GM12878 (cell line): ENCODE measurements at regions not wholly inside any gene's neighbourhood (a gene's known extent, or its start where the extent isn't known, plus 50 kb on each side); places are given as distances from the start of the nearest gene placed in this dataset.

Experiments used
- ATAC-seq: fragments of 200-7000 bp; cut with Tn5 transposase; 3 replicates; pipeline ENCODE4 v1.9.1; 2020; ENCODE audit warnings: mild to moderate bottlenecking, moderate library complexity
- BruUV-seq: library from RNA; stranded (reverse); fragments of 400-500 nt; replicated peaks from 2 replicates; lab custom pipeline; 2021; lab: Mats Ljungman, UMichigan
- CTCF ChIA-PET: fragments of 300-600 bp; sonication (Branson Sonifier 250); formaldehyde crosslinking; extraction: SDS; loops from one replicate; lab custom pipeline; 2021; ENCODE audit warnings: inconsistent platforms; lab: Yijun Ruan, JAX
- POLR2A ChIA-PET: fragments of 350-600 bp; formaldehyde crosslinking; extraction: SDS; loops from one replicate; lab custom pipeline; 2021; ENCODE audit warnings: inconsistent platforms; lab: Charles Lee
- RAD21 ChIA-PET: fragments of 300-600 bp; sonication (Branson Sonifier 250); formaldehyde crosslinking; loops from one replicate; lab custom pipeline; 2023; ENCODE audit warnings: antibody characterized with exemption; ENCODE audit not compliant: unreplicated experiment; lab: Charles Lee
- SMC1A ChIA-PET: fragments of 300-600 bp; sonication (Branson Sonifier 250); formaldehyde crosslinking; loops from one replicate; lab custom pipeline; 2023; ENCODE audit not compliant: unreplicated experiment, uncharacterized antibody; lab: Charles Lee
- DNase-seq: peaks from one replicate; pipeline ENCODE4 v3.0.0-alpha.2; 2011; ENCODE audit warnings: low read depth, low spot score
- FAIRE-seq: peaks from 3 replicates; lab custom pipeline; 2011; peaks lifted over from hg19 to GRCh38; lab: Jason Lieb, UNC
- H2AFZ ChIP-seq: 2 replicates; pipeline ENCODE4 v1.6.0; 2011; ENCODE audit warnings: low read depth, low read length, control low read depth; ENCODE audit not compliant: control insufficient read depth
- H3K27ac ChIP-seq: 2 replicates; pipeline ENCODE4 v1.5.1; 2011; ENCODE audit warnings: control low read depth; ENCODE audit not compliant: control insufficient read depth, insufficient read depth
- H3K27me3 ChIP-seq, 2 experiments: replicated peaks in 1 of 2; 2 replicates each; pipeline versions ENCODE4 v1.6.0 to v1.6.1; 2011; ENCODE audit warnings: low read length in 1 of 2; ENCODE audit not compliant: control insufficient read depth in 2 of 2, insufficient read depth in 2 of 2
- H3K36me3 ChIP-seq, 2 experiments: 2 replicates each; pipeline ENCODE4 v1.5.1; 2011; ENCODE audit warnings: low read length in 1 of 2; ENCODE audit not compliant: control insufficient read depth in 2 of 2, insufficient read depth in 2 of 2
- H3K4me1 ChIP-seq: 2 replicates; pipeline ENCODE4 v1.6.1; 2011; ENCODE audit warnings: mild to moderate bottlenecking, low read length, moderate library complexity, mixed read lengths; ENCODE audit not compliant: control insufficient read depth, insufficient read depth
- H3K4me2 ChIP-seq: 2 replicates; pipeline ENCODE4 v1.6.0; 2011; ENCODE audit warnings: control low read depth; ENCODE audit not compliant: control insufficient read depth, insufficient read depth
- H3K4me3 ChIP-seq: fragments of 200-600 bp; sonication (generic); 2 replicates; pipeline ENCODE4 v1.5.1; 2016
- H3K79me2 ChIP-seq: 2 replicates; pipeline ENCODE4 v1.6.0; 2011; ENCODE audit warnings: low read length; ENCODE audit not compliant: control insufficient read depth, insufficient read depth
- H3K9ac ChIP-seq: 2 replicates; pipeline ENCODE4 v1.8.0; 2011; ENCODE audit warnings: low read length, control low read depth, mixed read lengths; ENCODE audit not compliant: control insufficient read depth, insufficient read depth
- H3K9me3 ChIP-seq: replicated peaks from 3 replicates; pipeline ENCODE4 v1.5.1; 2011; ENCODE audit warnings: mild to moderate bottlenecking, low read length; ENCODE audit not compliant: control insufficient read depth, insufficient read depth
- H4K20me1 ChIP-seq: 2 replicates; pipeline ENCODE4 v1.6.0; 2011; ENCODE audit not compliant: control insufficient read depth, insufficient read depth
- CEBPB ChIP-seq, 2 experiments: fragments of 150-350 bp in 1 of 2; IDR thresholded peaks; 2 replicates each; pipeline ENCODE4 v1.6.1; 2012 to 2014; ENCODE audit warnings: low read depth in 2 of 2, low read length in 2 of 2, borderline replicate concordance in 1 of 2, inconsistent platforms in 1 of 2
- KAT2A ChIP-seq: conservative IDR thresholded peaks from 2 replicates; pipeline ENCODE4 v1.6.1; 2011; ENCODE audit warnings: low read depth, low read length; ENCODE audit not compliant: control insufficient read depth
- MEF2B ChIP-seq: fragments of 450-650 bp; IDR thresholded peaks from 2 replicates; pipeline ENCODE4 v1.6.1; 2018; ENCODE audit warnings: mild to moderate bottlenecking, moderate library complexity; ENCODE audit not compliant: partially characterized antibody, poor library complexity, severe bottlenecking
- MYB ChIP-seq: fragments of 150-350 bp; IDR thresholded peaks from 2 replicates; pipeline ENCODE4 v1.6.1; 2014; ENCODE audit warnings: mild to moderate bottlenecking, low read depth, low read length, borderline replicate concordance
- RELA ChIP-seq: fragments of 450-650 bp; IDR thresholded peaks from 2 replicates; pipeline ENCODE4 v1.8.0; 2014; ENCODE audit warnings: borderline replicate concordance; ENCODE audit not compliant: partially characterized antibody
- ZNF622 ChIP-seq: fragments of 450-650 bp; IDR thresholded peaks from 2 replicates; pipeline ENCODE4 v1.6.1; 2017; ENCODE audit warnings: mild to moderate bottlenecking, inconsistent platforms
- WGBS: methylation state at CpG from one replicate; pipeline ENCODE4 v1.1.6; 2016; ENCODE audit warnings: low lambda C conversion rate; ENCODE audit not compliant: insufficient replicate concordance, insufficient coverage; ENCODE audit errors: missing lambda C conversion rate; 5-methylcytosine and 5-hydroxymethylcytosine counted together
- in situ Hi-C: fragments of 300-500 bp; cut with MboI; formaldehyde crosslinking; loops from 9 replicates; pipeline ENCODE4 v1.14.3; 2018; ENCODE audit warnings: mixed read lengths
- intact Hi-C: fragments of 100-400 bp; cut with micrococcal nuclease; formaldehyde crosslinking; loops from one replicate; pipeline ENCODE4 v1.14.2; 2022; ENCODE audit not compliant: unreplicated experiment
- TF ChIP-seq, protein P1 (sequence below): fragments of 450-650 bp; IDR thresholded peaks from 2 replicates; pipeline ENCODE4 v1.6.1; 2017; ENCODE audit warnings: borderline replicate concordance
- TF ChIP-seq, protein P2 (sequence below): IDR thresholded peaks from 2 replicates; pipeline ENCODE4 v1.6.1; 2012; ENCODE audit warnings: low read depth, low read length, improper control_type of control experiment
- TF ChIP-seq, protein P3 (sequence below): fragments of 450-650 bp; conservative IDR thresholded peaks from 2 replicates; pipeline ENCODE4 v1.6.1; 2017; ENCODE audit warnings: mild to moderate bottlenecking, moderate library complexity
- TF ChIP-seq, protein P4 (sequence below): fragments of 450-650 bp; formaldehyde crosslinking; IDR thresholded peaks from 2 replicates; pipeline ENCODE4 v1.4.0; 2022; ENCODE audit warnings: mild to moderate bottlenecking, moderate library complexity
- TF ChIP-seq, protein P5 (sequence below): fragments of 450-650 bp; formaldehyde crosslinking; IDR thresholded peaks from 2 replicates; pipeline ENCODE4 v1.4.0; 2020; ENCODE audit warnings: mild to moderate bottlenecking, moderate library complexity

DNA sequence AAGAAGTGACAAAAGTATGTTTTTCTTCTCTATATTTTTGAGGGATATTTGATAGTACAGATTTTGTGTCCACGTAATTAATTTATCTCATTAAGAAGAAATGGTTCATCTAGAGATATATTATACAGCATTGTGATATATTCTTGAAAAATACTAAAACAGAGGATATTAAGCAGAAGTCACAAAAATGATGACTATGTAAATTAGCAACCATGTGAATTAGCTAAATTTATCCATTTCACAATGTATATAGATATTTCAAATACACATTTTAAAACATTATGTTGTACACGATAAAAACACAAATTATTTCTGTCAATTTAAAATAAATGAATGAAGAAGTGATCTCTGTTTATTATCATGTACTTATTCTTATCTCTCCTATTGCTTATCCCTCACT lies 989.5 kb downstream of the TUSC7 start:
- H3K4me2 ChIP-seq = no peak overlapping the region
- intact Hi-C loops (no loop called here), in situ Hi-C loops (no loop called here)
- WGBS = 34% methylated on average over 2 of the region's 2 CpGs
- no peaks in the 10 kb centered on the region for H3K79me2 ChIP-seq
- DNase-seq (no peak), FAIRE-seq (no peak), ATAC-seq (no peak)
- CTCF ChIA-PET = no interaction called here
- H2AFZ ChIP-seq = no peak overlapping the region
- H3K9me3 ChIP-seq = no peaks in the 10 kb centered on the region
- H3K27me3 ChIP-seq = no peaks in the 10 kb centered on the region
- no peaks in the 10 kb centered on the region for H3K36me3 ChIP-seq
- no TSS peak for BruUV-seq
- SMC1A ChIA-PET = no interaction called here
- RAD21 ChIA-PET = no interaction called here
- no peaks in the 10 kb centered on the region for H3K4me1 ChIP-seq
- H3K27ac ChIP-seq = no peak overlapping the region
- H3K4me3 ChIP-seq = no peak overlapping the region
- POLR2A ChIA-PET = no interaction called here
- no peaks in the 10 kb centered on the region for H4K20me1 ChIP-seq
- H3K9ac ChIP-seq = no peak overlapping the region
- no peak for TF ChIP-seq MYB
- TF ChIP-seq, protein P1, sequence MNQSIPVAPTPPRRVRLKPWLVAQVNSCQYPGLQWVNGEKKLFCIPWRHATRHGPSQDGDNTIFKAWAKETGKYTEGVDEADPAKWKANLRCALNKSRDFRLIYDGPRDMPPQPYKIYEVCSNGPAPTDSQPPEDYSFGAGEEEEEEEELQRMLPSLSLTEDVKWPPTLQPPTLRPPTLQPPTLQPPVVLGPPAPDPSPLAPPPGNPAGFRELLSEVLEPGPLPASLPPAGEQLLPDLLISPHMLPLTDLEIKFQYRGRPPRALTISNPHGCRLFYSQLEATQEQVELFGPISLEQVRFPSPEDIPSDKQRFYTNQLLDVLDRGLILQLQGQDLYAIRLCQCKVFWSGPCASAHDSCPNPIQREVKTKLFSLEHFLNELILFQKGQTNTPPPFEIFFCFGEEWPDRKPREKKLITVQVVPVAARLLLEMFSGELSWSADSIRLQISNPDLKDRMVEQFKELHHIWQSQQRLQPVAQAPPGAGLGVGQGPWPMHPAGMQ = no peak
- no peak for TF ChIP-seq KAT2A
- TF ChIP-seq, protein P2, sequence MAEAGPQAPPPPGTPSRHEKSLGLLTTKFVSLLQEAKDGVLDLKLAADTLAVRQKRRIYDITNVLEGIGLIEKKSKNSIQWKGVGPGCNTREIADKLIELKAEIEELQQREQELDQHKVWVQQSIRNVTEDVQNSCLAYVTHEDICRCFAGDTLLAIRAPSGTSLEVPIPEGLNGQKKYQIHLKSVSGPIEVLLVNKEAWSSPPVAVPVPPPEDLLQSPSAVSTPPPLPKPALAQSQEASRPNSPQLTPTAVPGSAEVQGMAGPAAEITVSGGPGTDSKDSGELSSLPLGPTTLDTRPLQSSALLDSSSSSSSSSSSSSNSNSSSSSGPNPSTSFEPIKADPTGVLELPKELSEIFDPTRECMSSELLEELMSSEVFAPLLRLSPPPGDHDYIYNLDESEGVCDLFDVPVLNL = no peak
- TF ChIP-seq, protein P3, sequence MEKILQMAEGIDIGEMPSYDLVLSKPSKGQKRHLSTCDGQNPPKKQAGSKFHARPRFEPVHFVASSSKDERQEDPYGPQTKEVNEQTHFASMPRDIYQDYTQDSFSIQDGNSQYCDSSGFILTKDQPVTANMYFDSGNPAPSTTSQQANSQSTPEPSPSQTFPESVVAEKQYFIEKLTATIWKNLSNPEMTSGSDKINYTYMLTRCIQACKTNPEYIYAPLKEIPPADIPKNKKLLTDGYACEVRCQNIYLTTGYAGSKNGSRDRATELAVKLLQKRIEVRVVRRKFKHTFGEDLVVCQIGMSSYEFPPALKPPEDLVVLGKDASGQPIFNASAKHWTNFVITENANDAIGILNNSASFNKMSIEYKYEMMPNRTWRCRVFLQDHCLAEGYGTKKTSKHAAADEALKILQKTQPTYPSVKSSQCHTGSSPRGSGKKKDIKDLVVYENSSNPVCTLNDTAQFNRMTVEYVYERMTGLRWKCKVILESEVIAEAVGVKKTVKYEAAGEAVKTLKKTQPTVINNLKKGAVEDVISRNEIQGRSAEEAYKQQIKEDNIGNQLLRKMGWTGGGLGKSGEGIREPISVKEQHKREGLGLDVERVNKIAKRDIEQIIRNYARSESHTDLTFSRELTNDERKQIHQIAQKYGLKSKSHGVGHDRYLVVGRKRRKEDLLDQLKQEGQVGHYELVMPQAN = no peak
- TF ChIP-seq ZNF622 = no peak
- TF ChIP-seq, protein P4, sequence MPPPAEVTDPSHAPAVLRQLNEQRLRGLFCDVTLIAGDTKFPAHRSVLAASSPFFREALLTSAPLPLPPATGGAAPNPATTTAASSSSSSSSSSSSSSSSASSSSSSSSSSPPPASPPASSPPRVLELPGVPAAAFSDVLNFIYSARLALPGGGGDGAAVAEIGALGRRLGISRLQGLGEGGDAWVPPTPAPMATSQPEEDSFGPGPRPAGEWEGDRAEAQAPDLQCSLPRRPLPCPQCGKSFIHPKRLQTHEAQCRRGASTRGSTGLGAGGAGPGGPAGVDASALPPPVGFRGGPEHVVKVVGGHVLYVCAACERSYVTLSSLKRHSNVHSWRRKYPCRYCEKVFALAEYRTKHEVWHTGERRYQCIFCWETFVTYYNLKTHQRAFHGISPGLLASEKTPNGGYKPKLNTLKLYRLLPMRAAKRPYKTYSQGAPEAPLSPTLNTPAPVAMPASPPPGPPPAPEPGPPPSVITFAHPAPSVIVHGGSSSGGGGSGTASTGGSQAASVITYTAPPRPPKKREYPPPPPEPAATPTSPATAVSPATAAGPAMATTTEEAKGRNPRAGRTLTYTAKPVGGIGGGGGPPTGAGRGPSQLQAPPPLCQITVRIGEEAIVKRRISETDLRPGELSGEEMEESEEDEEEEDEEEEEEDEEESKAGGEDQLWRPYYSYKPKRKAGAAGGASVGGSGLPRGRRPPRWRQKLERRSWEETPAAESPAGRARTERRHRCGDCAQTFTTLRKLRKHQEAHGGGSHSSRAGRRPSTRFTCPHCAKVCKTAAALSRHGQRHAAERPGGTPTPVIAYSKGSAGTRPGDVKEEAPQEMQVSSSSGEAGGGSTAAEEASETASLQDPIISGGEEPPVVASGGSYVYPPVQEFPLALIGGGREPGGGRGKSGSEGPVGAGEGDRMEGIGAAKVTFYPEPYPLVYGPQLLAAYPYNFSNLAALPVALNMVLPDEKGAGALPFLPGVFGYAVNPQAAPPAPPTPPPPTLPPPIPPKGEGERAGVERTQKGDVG = no peak
- no peak for TF ChIP-seq CEBPB (IDR thresholded peaks at IDR 0.05; ENCODE audit: borderline replicate concordance in 1 of 2, low read depth in 2 of 2, low read length in 2 of 2)
- no peak for TF ChIP-seq MEF2B
- TF ChIP-seq RELA = no peak
- TF ChIP-seq, protein P5, sequence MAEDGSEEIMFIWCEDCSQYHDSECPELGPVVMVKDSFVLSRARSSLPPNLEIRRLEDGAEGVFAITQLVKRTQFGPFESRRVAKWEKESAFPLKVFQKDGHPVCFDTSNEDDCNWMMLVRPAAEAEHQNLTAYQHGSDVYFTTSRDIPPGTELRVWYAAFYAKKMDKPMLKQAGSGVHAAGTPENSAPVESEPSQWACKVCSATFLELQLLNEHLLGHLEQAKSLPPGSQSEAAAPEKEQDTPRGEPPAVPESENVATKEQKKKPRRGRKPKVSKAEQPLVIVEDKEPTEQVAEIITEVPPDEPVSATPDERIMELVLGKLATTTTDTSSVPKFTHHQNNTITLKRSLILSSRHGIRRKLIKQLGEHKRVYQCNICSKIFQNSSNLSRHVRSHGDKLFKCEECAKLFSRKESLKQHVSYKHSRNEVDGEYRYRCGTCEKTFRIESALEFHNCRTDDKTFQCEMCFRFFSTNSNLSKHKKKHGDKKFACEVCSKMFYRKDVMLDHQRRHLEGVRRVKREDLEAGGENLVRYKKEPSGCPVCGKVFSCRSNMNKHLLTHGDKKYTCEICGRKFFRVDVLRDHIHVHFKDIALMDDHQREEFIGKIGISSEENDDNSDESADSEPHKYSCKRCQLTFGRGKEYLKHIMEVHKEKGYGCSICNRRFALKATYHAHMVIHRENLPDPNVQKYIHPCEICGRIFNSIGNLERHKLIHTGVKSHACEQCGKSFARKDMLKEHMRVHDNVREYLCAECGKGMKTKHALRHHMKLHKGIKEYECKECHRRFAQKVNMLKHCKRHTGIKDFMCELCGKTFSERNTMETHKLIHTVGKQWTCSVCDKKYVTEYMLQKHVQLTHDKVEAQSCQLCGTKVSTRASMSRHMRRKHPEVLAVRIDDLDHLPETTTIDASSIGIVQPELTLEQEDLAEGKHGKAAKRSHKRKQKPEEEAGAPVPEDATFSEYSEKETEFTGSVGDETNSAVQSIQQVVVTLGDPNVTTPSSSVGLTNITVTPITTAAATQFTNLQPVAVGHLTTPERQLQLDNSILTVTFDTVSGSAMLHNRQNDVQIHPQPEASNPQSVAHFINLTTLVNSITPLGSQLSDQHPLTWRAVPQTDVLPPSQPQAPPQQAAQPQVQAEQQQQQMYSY = no peak
